NCI-H2171 treated with DMSO at 0.1 percent for 48 hours (cell line): ENCODE measurements at regions not wholly inside any gene's neighbourhood (a gene's known extent, or its start where the extent isn't known, plus 50 kb on each side); places are given as distances from the start of the nearest gene placed in this dataset.
"Not testable (repeated sequence)": the region's sequence is repeated elsewhere in the genome, so short reads cannot be mapped to it uniquely, and the experiment has no call there.

Experiments
- DNase-seq: peaks from one replicate; lab custom pipeline; 2025; lab: John Stamatoyannopoulos, UW

DNA sequence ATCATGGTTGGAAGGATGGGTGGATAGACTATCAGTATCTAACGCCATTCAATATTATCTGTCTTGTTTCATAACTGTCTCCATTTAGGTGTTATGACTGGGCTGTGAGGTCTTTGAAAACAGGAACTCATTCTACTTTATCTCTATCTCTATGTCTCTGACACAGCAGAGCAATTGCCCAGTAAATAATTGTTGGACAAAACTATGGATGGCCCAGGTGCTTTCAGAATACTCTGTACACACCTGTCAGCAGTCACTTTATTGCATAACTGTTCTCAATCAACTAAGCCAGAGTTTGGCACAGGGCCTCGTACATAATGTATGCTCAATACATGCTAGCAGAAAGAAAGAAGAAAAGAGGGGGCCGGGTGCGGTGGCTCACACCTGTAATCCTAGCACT, 210.3 kb downstream of the OPA1 start:
- DNase-seq, result no peak

DNA sequence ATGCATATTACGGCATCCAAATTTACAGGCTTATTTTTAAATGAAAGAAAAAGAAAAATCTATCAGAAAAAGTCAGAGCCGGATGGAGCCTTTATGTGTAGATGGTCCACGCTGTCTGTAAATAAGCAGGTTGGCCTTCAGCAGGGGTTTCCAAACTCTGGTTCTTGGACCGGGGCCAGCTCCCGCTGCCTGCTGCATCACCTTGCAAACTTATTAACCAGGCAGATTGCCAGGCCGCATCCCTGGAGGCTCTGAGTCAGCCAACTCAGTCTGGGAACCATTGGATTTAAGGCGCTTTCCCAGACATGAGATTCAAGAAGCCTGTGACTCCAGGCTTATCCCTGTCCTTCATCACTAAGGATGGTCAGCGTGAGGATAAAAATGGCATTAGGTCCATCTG, 212.4 kb downstream of the OPA1 start:
- DNase-seq, result peak; percentile 91

DNA sequence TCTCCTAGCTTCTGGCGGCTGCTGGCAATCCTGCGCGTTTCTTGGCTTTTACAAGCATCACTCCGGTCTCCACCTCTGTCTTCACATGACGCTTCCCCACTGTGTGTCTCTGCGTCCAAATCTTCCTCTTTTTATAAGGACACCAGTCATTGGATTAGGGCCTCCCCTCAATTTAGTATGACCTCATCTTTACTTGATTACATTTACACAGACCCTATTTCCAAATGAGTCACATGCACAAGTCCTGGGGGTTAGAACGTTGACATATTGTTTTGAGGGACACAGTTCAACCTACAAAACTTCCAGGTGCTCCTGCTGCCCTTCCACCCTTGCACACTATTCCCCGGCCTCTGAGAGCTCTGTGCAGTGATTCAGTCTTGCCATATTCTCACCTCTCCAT, 215.3 kb downstream of the OPA1 start:
- no peak for DNase-seq

DNA sequence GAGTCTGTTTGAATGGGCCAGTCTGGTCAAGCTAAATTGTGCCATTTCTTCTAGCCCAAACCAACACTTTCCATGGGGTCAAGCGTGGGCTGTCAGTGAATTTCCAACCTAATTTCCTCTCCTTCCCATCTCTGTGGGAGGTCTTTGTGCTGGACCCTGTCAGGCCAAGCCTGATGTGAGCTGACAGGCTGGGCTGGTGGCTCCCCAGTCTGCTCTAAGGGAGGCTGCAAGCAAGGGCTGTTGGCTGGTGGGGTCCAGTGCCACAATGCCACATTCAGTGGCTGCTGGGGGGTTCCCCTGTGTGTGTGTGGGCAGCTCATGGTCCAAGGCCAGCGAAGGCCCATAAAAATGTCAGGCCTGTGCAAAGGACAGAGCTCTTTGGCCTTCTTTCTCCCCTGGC, 216.1 kb downstream of the OPA1 start:
- DNase-seq, result no peak

DNA sequence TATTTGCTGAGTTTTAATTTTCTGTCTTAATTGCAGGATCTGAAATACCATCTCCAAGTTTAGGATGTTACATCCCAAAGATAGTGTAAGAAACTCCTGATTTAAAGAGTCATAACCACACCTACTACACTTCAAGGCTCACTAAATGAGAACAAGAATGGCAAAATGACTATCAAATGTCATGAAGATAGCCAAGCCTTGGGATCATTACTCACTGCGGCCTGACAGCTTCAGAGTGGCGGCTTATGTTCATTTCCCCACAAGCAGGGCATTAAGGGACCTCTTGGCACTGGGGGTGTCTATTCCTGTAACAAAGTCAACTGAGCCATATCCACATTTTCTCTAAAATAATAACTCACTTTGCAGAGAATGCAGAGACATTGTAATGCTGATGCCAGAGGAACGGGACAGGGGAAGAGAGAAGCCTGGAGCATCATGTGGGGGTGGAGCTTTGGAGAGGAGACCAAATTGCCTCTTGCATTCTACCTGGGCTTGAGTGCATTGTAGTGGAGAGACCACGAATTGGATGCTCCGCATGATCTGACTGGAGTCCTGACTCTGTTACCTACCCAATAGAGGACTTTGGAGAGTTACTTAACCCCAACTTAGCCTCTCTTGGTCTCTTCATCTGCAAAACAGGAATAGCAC, 219.2 kb downstream of the OPA1 start:
- no peak for DNase-seq

DNA sequence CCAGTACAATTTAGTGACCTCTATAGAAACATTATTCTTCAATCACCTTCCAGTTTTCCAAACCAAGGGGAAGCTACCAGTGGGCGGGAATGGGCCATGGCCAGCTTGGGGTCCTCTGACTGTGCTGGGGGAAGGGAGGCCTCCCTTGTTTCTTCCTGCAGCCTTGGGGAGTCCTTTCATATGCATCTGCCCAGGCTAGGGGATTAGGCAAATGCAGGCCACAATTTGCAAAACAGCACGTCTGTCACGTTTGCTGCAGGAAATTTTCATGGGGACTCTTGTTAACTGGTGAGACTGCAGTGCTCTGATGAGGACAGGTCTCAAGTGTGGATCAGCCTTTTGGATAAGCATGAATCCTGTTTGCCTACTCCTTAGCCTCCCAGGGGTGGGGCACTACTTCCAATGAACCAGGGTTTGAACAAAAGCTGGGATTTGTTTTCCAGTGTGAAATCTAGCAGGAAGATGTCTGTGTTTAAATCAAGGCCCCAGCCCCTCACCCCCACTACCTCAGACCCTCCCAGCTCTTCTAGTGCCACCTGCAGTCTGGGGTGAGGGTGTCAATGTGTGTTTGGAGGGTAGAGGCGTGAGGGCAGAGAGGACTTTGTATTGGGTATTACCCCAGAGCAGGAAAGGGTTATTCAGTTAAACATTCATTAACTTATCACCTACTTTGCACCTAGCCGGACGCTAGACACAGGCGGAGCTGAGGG, 219.9 kb downstream of the OPA1 start:
- DNase-seq, result no peak

DNA sequence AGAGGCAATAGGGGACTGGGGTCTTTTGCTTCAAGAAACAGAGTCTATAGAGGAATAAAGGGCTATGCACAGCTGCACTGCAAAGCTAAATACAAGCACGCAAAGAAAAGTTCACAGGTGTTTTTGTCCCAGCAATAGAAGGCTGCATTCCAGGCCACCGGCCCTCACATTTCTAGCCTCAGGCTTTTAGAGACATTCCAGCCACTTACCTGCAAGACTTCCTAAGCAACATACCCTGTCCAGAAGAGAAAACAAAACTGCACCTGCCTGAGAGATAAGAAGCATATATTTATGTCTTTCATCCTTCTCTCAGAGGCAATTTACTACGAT, 220.5 kb downstream of the OPA1 start:
- DNase-seq, result no peak

DNA sequence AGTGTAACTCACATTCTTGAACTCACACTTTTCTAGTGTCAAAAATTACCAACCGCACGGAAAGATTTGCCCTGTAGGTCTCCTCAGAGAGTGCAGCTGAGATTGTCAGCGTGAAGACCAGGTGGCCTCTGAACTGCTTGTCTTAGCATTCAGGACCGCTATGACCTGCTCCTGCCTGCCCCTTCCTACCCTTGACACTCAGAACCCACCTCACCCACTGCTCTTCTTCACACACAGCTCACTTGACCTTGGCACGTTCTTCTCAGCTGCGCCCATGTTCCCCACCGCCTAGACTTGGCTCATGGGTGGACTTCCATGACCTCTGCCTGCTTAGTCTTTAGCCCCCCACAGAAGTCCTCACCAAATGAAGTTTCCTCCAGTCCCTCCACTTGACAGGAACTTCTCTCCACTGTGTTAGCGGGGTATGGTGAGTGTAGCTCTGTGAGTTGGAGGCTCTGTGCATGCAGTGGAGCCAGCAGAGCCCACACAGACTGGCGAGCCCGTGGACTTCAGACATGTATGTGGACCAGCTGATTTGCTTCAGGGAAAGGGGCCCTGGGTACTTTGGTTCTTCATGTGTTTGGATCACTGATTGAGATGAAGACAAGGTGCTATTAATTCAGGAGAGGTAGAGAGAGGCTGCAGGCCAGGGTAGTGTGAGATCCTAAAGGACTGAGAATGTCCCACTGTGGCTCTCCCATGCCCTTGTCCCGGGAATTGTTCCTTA, 221.3 kb downstream of the OPA1 start:
- DNase-seq, result no peak

DNA sequence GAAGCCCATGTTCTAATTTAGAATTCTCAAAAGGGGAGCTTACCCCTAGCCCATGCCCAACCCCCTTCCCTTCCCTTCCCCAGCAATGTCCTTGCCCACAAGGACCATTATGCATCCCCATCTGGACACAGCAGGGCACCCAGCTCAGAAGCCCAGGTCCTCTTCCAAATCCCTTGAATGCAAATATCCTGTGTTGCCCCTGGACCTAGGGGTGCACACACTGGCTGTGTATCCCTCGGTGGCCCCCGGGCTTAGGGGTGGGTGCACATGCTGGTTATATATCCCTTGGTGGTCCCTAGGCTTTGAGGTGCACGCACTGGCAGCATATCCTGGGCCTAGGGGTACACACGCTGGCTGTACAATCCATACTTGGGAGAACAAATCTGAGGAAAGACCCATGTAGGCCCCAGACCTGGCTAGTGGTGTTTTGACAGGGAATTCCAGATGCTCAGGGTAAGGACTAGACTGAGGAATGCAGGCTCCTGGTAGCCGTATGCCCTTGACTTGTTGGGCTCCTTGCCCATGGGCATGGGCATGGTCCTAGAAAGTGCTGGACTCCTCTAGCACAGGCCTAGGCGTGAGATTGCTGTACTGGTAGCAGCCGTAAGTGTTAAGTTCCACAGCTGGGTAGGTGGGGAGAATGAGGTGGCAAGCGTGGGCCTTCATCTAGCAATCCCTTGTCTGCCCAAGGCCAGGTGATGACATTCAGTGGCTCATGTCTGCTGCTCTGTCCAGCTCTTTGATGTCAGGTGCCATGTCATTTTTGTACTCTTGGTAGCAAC, 222.4 kb downstream of the OPA1 start:
- DNase-seq, result no peak

DNA sequence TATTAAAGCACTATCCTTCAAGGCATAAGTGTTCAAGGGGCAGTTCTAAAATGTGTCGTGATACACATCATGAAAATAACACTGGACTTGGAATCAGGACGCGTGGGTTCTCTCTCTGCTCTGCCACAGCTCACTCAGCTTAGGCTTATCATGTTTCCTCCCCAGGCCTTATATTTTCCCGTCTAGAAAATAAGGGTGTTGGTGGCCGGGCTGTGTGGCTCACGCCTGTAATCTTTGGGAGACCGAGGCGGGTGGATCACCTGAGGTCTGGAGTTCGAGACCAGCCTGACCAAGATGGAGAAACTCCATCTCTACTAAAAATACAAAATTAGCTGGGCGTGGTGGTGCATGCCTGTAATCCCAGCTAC, 223.0 kb downstream of the OPA1 start:
- DNase-seq, result no peak

DNA sequence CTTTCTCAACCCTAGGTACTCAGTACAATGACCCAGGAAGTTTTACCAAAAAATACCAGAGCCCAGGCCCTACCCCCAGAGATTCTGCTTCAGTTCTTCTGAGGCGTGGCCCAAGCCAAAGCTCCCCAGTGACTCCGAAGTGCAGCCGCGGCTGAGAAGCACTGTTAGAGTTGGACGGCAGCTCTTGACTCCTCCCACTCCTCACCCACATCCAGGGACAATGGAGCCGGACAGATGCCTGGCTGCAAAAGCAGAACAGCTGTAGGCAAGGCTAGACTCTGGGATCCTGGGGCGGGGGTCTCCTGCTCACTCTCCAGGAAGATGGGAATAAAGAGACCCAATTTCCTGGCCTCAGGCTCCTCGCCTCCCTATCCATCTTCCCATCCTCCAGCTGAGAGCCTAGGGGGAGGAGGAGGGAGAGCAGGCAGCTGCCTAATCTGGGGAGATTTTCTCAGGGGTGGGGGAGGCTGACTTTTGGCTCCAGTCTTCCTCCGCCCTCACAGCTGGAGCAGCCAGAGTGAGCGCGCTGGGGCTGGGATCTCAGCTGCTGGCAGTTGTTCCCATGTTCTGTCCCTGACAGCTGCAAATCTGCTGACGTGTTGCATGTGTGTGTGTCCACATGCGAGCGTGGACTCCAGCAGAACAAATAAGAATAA, 223.8 kb downstream of the OPA1 start:
- no peak for DNase-seq

DNA sequence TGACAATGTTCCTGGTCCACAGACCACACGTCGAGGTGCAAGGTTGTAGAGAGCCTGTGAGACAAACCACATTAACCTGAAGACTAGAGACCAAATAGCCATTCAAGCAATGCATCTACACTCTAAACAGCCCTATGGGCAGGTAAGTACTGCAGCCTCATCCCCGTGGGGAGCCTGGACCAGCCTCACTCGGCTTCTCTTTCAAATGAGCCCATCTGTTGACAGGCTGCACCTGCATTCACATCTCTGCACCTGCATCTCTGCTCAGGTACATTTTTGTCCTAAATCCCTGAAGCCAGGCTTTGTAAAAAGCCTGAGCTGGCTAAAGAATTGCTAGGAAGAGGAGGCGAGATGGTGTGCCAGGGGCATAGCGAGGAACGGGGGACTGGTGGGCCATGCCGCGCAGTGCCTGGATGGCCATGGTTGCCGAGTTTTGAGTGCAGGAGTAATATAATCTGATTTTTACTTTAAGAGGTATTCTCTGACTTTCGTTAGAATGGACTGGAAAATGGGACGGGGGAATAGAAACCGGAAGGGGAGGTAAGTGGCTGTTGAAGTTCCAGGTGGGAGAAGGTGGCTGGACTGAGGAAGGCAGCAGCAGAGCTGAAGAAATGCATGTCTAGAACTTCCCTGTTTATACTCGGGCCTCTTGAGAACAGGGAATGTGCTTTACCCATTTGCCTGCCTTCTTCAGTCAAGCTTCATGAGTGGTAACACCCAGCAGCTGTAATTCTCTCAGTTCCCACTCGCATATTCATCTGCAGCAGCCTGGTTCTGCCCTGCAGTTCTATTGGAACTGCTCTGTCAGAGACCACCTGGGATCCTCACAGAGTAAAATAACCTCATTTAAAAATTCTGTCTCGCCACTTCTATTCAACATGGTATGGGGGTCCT, 226.4 kb downstream of the OPA1 start:
- no peak for DNase-seq

DNA sequence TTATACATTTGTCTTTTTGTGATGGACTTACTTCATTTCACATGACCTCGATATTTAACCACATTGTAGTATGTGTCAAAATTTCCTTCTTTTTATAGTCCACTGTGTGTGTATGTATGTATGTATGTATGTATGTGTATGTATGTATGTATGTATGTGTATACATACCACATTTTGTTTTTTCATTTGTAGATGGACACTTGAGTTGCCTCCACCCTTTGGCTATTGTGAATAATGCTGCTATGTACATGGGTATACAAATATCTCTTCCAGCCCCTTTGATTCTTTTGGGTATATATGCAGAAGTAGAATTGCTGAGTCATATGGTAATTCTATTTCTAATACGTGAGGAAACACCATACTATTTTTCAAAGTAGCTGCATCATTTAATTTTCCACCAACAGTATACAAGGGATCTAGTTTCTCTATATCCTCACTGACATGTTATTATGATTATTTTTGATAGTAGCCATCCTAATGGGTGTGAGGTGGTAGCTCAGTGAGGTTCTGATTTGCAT, 228.2 kb downstream of the OPA1 start:
- DNase-seq, result no peak

DNA sequence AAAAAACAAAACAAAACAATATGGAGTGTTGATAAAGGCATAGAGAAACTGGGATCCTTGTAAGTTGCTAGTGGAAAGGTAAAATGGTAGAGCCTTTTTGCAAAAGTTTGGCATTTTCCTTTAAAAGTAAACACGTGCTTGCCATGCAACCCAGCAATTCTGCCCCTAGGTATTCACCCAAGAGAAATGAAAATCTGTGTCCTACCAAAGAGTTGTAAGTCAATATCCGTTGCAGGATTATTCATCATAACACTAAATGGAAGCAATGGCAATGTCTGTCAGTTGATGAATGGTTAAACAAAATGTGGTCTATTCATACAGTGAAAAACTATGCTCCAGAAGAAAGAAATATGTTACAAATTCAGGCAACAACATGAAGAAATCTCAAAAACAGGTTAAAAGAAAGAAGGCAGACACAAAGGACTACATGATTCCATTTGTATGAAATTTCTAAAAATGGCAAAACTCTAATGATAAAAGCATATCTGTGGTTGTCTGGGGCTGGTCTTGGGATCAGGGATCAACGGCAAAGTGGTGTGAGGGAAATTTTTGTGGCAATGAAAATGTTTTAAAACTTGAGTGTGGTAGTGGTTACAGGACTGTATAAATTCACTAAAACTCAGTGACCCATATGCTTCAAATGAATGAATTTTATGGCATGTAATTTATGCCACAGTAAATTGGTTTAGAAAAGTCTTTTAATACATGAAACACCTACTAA, 229.6 kb downstream of the OPA1 start:
- DNase-seq, result no peak

DNA sequence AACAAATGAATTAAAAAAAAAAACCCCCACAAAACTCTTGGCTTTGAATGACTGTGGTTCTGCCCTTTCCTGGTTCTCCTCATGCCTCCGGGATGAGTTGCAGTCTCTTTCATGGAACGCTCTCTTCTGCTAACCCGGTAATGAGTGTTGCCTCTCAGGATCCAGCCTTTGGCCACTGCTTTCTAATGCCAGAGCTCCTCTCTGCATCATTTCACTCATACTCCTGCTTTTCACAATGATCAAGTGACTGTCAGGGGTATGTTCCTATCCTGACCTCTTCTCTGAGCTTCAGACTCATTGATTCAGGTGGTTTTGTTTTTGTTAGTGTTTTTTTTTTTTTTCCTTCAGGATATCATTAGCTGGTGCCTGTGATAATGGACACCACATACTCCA, 230.2 kb downstream of the OPA1 start:
- not testable (repeated sequence) for DNase-seq

DNA sequence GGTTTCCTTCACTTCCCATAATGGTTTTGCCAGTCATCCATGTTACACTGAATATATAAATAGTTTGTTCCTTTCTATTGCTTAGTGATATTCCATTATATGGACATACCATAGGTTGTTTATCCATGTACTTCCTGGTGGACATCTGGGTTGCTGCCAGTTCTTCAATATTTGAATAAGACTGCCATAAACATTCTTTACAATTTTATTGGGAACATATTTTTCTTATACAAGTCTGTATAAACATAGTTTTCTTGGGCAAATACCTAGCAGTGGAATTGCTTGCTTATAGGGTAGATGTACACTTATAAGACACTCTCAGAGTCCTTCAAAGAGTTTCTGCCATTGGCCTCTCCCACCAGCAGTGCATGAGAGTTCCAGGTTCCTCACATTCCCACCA, 231.4 kb downstream of the OPA1 start:
- no peak for DNase-seq

DNA sequence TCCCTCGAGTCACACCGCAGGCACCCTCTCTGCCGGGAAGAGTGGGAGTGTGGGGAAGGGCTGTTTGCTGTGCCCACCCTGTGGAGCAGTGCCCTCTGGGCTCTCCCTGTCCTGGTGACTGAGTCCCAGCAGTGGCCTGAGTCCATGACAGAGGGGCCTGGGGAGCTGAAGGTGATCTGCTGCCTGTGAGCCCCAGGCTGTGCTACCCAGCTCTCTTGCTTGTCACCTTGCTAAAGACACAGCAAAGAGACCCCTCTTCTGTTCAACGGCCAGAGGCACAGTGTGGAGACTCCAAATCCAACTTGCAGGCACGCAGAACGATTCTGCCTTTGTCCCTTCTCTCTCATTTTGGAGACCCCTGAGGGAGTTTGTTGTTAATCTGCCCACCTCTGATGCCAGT, 232.6 kb downstream of the OPA1 start:
- no peak for DNase-seq

DNA sequence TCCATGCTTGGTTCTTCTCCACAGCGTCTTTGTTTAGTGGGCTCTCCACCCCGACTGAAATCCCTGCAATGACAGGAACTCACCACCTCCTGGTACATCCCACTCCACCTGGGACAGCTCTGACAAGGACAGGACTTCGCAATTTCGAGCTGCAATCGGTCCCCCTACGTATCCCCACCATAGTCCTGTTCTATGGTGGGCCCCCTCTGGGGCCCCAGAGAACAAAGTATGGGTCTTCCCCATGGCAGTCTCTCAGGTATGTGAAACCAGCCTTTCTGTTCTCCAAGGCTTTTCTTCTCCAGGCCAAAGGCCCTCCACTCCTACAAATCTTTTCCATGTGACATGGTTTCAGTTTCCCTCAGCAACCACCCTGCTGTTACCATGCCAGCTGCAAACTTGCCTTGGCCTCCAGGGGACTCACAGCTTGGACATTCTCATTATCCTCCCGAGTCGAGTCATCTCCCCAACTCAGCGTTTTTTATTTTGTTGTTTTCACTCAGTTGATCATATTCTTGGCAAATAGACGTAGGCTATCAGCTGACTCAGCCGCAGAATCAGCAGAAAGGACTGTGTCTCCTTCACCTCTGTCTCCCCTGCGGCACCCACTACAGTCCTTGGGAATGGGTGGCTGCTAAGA, 233.3 kb downstream of the OPA1 start:
- peak; percentile 21 for DNase-seq

DNA sequence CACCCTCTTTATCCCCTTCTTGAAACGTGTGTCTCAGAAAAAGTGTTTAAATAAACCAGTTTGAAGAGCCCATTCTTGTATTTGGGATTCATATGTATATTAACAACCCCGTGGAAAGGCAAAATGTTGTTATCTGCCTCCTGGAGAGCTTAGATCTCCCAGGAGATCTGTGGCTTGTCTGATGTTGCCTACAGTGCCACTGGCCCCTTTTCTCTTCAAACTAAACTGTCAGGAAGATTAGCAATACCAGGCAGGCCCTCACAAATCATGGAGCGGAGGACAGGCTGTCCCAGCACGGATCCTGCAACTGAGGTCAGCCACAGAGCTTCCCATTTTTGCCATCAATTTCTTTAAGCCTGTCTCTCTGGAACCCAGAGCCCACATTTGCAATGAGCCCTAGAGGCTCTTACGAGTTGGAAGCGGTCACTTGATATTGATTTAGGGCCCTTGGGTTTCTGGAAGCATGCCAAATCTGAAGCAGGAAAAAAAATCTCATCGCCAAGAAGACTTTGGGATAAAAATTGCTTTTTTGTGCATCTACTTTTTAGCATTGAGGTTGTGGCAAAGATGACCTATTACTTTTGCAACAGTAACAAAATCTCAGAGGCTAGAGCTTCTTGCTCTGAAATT, 234.1 kb downstream of the OPA1 start:
- DNase-seq, result no peak
